Activated T-helper 1 cell treated with anti-CD3 and anti-CD28 coated beads, Interleukin-12 subunit alpha, Interleukin-12 subunit beta, Interleukin-2, Interleukin-4 antibody, amounts not matched to agents 30 ng/mL and 10 ng/mL and 1 ng/mL, durations not matched to agents 14 hours and 24 hours and 36 hours (primary cell): ENCODE measurements at regions not wholly inside any gene's neighbourhood (a gene's known extent, or its start where the extent isn't known, plus 50 kb on each side); places are given as distances from the start of the nearest gene placed in this dataset.

Experiments
- DNase-seq: peaks from one replicate; pipeline ENCODE4 v3.0.0; 2021; ENCODE audit warnings: low spot score
- H3K27ac Mint-ChIP-seq: one replicate; pipeline ENCODE4 v1.8.0; 2021; ENCODE audit warnings: mild to moderate bottlenecking, mixed read lengths
- H3K27me3 Mint-ChIP-seq: one replicate; pipeline ENCODE4 v1.8.0; 2022; ENCODE audit warnings: mild to moderate bottlenecking, moderate library complexity, mixed read lengths; ENCODE audit not compliant: insufficient read depth
- H3K36me3 Mint-ChIP-seq: one replicate; pipeline ENCODE4 v1.8.0; 2021; ENCODE audit warnings: low read depth, mixed read lengths
- H3K4me1 Mint-ChIP-seq: one replicate; pipeline ENCODE4 v1.8.0; 2021; ENCODE audit warnings: low read depth, mixed read lengths
- H3K4me3 Mint-ChIP-seq: one replicate; pipeline ENCODE4 v1.8.0; 2021; ENCODE audit warnings: mild to moderate bottlenecking, moderate library complexity, mixed read lengths
- H3K9me3 Mint-ChIP-seq: one replicate; pipeline ENCODE4 v1.8.0; 2021; ENCODE audit warnings: mixed read lengths
- intact Hi-C: fragments of 100-400 bp; cut with micrococcal nuclease; formaldehyde crosslinking; loops from one replicate; pipeline ENCODE4 v1.15.1; 2024

DNA sequence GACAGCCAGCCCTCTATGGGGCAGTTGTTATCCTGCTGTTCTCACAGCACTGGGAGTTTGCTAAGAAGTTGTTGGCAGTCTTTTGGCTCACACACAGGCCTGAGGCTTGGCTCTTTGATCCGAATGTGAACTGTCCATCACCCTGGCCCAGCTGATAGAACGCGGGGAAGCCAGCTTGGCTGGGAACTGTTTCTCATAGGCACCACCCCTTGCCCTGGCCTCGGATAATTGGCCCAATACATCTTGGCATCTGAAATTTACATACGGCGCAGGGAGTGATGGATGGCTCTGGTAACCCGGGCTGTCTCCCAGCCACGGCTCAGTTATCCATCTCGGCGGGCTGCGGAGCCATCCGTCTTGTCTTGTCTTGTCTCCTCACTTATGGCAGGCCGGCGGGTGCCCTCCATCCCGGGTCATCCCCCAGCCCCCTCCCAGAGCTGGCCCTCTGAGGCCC lies 164.1 kb downstream of the PHETA1 start:
- Mint-ChIP-seq H3K9me3 (no peaks in the 10 kb centered on the region), H3K36me3 (no peaks in the 10 kb centered on the region), H3K4me1 (no peaks in the 10 kb centered on the region), H3K27me3 (peaks cover 9% of the 10 kb centered on the region), H3K27ac (no peak overlapping the region), H3K4me3 (no peak overlapping the region)
- DNase-seq = no peak
- intact Hi-C loops = no loop called here

DNA sequence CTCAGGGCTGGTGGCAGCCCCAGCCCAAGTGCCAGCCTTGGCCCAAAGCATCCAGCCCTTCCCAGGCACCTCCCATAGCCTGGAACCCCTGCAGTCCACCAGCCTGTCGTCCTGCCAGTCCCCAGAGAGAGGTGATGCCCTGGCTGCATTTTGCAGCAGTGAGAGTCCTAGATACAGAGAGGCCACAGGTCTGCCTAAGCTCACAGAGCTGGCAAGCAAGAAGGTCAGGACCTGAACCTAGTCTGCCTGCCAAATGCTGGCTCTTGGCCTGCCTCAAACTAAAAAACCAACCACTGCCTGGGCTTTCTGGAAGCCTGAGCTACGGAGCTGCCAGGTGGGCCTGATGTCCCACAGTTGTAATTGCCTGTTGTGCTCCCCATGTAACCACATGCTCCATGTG lies 164.9 kb downstream of the PHETA1 start:
- no peak for DNase-seq
- H3K4me1 Mint-ChIP-seq = no peaks in the 10 kb centered on the region
- no peak overlapping the region for H3K4me3 Mint-ChIP-seq
- no peak overlapping the region for H3K27ac Mint-ChIP-seq
- H3K9me3 Mint-ChIP-seq = no peaks in the 10 kb centered on the region
- intact Hi-C loops = no loop called here
- no peaks in the 10 kb centered on the region for H3K36me3 Mint-ChIP-seq
- H3K27me3 Mint-ChIP-seq = peaks cover 9% of the 10 kb centered on the region

DNA sequence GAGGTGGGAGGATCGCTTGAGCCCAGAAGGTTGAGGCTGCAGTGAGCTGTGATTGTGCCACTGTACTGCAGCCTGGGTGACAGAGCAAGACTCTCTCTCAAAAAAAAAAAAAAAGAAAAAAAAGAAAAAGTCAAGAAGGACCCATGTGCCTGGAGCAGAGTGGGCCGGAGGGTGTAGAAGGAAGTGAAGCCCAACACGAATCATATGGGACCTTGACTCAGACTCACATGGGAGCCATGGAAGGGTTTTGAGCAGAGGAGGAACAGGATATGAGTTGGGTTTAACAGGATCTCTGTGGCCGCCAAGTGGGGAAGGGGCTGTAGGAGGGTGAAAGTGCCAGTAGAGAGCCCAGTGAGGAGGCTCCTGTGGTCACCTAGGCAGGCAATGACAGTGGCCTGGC lies 165.4 kb downstream of the PHETA1 start:
- no peaks in the 10 kb centered on the region for H3K4me1 Mint-ChIP-seq

DNA sequence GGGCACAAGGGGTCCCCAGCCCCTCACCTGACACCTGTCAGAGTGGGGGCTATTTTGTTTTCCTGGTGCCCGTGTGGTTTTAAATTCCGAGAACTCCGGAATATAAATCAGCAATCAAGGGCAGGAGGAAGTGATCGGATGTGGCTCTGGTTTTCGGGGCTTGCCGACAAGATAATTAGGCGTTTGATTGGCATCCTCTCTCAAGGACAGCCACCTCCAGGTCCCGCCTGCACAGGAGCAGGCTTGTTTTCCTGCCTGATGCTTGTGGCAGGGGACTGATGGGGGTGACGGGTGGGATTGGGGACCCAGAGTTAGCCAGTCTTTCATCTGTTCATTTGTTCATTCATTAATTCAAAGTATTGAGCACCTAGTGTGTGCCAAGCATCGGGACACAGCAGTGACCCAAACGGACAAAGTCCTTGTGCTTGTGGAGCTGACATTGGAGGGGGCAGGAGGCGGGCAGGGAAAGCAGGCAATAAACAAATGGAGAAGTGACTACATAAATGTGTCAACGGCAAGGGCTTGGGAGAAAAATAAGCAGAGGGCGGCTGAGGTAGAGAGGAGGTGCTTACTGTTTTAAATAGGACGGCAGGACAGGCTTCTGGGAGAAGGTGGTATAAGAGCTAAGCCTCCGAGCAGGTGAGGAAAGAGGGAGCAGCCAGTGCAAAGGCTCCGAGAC lies 166.5 kb downstream of the PHETA1 start:
- H3K9me3 Mint-ChIP-seq = no peaks in the 10 kb centered on the region
- H3K4me3 Mint-ChIP-seq = no peak overlapping the region
- H3K27me3 Mint-ChIP-seq = peaks cover 9% of the 10 kb centered on the region
- no peaks in the 10 kb centered on the region for H3K36me3 Mint-ChIP-seq
- H3K27ac Mint-ChIP-seq = no peak overlapping the region
- no peak for DNase-seq
- H3K4me1 Mint-ChIP-seq = no peaks in the 10 kb centered on the region
- intact Hi-C loops = no loop called here

More for the DNA sequence above, 165.4 kb downstream of the PHETA1 start:
- Mint-ChIP-seq H3K4me3 (no peak overlapping the region), H3K27ac (no peak overlapping the region), H3K27me3 (peaks cover 9% of the 10 kb centered on the region), H3K36me3 (no peaks in the 10 kb centered on the region), H3K9me3 (no peaks in the 10 kb centered on the region)
- no peak for DNase-seq
- intact Hi-C loops = no loop called here

DNA sequence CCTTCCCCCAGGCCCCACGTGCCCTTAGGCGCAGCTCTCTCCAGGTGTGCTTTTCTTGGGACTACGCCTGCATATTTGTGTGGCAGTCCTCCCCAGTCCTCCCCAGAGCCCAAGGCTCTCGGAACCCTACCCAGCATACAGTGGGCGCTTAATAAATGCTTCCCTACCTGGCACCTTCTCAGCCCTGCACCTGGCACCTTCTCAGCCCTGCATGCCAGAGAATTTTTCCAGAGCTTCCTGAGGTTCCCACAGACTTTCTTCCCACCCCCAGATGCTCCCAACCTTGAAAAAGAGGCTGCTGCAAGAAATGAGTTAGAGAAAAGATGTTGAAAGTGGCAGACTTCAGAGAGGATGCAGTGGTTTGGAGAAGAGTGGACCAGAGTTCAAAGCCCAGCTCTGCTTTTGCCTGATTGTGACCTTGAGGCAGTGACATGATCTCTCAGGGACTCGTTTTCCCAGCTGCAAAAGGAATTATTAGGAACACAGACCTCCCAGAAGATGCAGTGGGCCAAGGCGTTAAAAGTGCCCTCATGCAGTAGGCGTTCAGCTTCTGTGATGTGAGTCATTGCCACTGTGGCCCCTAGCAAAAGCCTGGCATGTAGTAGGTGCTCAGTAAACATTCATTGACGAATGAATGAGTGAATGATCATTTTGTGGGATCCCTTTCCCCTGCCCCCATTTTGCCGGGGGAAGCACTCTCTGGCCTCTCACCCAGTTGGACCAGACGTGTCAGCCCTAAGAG lies 167.2 kb downstream of the PHETA1 start:
- DNase-seq = no peak
- no peaks in the 10 kb centered on the region for H3K36me3 Mint-ChIP-seq

DNA sequence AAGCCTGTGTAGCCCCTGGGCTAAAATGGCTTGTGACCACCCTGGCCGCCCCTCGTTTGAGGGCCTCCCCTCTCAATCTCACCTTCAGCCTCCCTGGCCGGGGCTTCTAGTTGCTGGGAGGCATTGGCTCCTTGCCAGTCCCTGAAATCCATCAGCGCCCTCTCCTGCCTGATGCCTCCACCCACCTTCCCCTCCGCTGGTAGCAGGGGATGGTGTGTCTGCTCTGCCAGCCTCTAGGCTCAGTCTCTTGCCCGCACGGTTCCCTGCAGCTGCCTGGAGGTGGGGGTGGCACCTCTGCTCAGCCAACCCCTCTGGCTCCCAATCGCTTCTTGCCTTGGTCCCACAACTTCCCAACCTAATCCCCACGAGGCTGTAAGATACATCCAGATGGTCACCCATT lies 167.9 kb downstream of the PHETA1 start:
- Mint-ChIP-seq H3K27ac (no peak overlapping the region), H3K4me1 (no peaks in the 10 kb centered on the region), H3K36me3 (no peaks in the 10 kb centered on the region), H3K4me3 (no peak overlapping the region), H3K27me3 (peaks cover 9% of the 10 kb centered on the region), H3K9me3 (no peaks in the 10 kb centered on the region)
- intact Hi-C loops = no loop called here
- no peak for DNase-seq

More for the DNA sequence above, 167.2 kb downstream of the PHETA1 start:
- intact Hi-C loops = no loop called here
- H3K4me3 Mint-ChIP-seq = no peak overlapping the region
- no peaks in the 10 kb centered on the region for H3K9me3 Mint-ChIP-seq
- H3K27ac Mint-ChIP-seq = no peak overlapping the region
- no peaks in the 10 kb centered on the region for H3K4me1 Mint-ChIP-seq
- H3K27me3 Mint-ChIP-seq = peaks cover 9% of the 10 kb centered on the region

DNA sequence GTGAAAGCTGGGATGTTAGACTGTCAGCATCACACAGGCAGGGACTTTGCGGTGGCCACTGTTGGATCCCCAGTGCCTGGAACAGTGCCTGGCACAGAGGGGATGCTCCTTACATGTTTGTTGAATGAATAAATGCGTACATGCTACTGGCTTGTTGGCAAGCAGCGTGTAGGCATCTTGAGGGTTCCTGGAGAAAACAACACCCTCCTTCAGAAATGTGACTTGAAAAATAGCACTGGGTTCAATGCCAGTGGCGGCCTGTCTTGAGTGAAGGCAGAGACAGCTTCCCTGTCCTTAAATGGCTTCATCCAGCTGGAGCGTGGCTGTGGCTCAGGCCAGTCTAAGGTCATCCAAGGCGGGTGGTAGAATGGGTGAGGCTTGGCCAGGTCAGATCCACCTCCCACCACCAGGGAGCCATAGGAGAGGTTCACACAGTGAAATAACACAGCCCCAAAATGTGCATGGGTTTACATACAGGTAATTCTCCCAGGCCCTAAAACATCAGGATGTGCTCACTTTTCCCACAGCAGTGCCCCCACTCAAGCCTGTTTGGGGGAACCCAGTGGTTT lies 171.4 kb downstream of the PHETA1 start:
- Mint-ChIP-seq H3K27ac (no peak overlapping the region), H3K27me3 (peaks cover 7% of the 10 kb centered on the region), H3K9me3 (no peaks in the 10 kb centered on the region), H3K4me3 (no peak overlapping the region), H3K36me3 (no peaks in the 10 kb centered on the region), H3K4me1 (no peaks in the 10 kb centered on the region)
- DNase-seq = no peak
- intact Hi-C loops = no loop called here

DNA sequence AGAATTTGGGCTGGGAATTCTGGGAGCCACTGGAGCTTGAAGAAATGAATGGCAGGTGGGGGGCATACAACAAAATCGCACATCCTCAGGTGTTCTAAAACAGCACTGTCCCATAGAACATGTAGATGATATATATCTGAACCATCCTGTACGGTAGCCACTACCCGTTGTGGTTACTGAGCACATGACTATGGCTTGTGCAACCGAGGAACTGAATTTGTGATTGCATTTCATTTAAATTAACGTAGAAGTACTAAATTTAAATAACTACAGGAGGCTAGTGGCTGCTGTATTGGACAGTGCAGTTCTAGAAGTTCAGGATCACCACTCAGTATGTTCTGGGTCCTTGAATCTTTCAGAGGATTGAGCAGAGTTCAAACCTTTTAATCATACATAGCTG lies 172.4 kb downstream of the PHETA1 start:
- no peaks in the 10 kb centered on the region for H3K36me3 Mint-ChIP-seq
- no peaks in the 10 kb centered on the region for H3K4me1 Mint-ChIP-seq
- no peak overlapping the region for H3K4me3 Mint-ChIP-seq
- intact Hi-C loops = no loop called here
- DNase-seq = no peak
- H3K27ac Mint-ChIP-seq = no peak overlapping the region
- no peaks in the 10 kb centered on the region for H3K9me3 Mint-ChIP-seq
- peaks cover 3% of the 10 kb centered on the region for H3K27me3 Mint-ChIP-seq

DNA sequence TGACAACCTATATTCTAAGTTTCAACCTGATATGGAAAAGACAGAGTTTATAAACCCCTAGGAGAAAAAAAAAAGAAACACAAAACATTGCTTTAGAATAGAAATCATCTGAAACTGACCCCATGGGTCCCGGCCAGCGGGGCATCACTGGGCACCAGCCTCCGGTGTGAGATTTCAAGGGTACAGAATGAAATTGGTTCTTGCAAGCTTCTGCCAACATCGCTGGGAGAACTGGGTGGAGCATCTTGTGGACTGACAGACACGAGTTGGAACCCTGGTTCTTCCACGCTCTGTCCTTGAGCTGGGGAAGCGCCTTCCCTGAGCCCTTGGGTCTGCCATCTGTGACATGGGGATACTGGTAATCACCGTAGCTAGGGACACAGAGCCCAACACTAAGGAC lies 173.6 kb downstream of the PHETA1 start:
- Mint-ChIP-seq H3K4me3 (no peak overlapping the region), H3K27ac (no peak overlapping the region), H3K9me3 (no peaks in the 10 kb centered on the region), H3K36me3 (no peaks in the 10 kb centered on the region), H3K4me1 (no peaks in the 10 kb centered on the region), H3K27me3 (peaks cover 2% of the 10 kb centered on the region)
- DNase-seq = no peak
- intact Hi-C loops = no loop called here

DNA sequence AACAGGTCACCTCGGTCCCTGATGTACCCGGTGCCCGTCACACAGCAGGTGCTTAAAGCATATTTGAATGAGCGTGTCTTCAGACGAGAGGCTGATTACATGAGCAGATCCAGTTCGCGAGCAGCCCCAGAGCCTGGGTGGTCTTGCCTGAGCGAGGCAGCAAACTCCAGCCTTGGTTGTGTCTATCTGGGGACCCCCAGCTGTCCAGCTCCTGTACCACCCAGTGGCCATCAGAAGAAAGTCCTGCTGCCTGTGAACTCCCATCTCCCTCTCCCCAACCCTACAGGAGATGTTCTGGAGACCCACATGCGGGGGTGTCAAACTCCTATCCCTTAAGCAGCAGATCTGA lies 174.2 kb downstream of the PHETA1 start:
- DNase-seq = no peak
- H3K36me3 Mint-ChIP-seq = no peaks in the 10 kb centered on the region
- no peaks in the 10 kb centered on the region for H3K9me3 Mint-ChIP-seq
- H3K27me3 Mint-ChIP-seq = peaks cover 2% of the 10 kb centered on the region
- no peak overlapping the region for H3K4me3 Mint-ChIP-seq
- no peaks in the 10 kb centered on the region for H3K4me1 Mint-ChIP-seq
- H3K27ac Mint-ChIP-seq = no peak overlapping the region
- intact Hi-C loops = no loop called here

DNA sequence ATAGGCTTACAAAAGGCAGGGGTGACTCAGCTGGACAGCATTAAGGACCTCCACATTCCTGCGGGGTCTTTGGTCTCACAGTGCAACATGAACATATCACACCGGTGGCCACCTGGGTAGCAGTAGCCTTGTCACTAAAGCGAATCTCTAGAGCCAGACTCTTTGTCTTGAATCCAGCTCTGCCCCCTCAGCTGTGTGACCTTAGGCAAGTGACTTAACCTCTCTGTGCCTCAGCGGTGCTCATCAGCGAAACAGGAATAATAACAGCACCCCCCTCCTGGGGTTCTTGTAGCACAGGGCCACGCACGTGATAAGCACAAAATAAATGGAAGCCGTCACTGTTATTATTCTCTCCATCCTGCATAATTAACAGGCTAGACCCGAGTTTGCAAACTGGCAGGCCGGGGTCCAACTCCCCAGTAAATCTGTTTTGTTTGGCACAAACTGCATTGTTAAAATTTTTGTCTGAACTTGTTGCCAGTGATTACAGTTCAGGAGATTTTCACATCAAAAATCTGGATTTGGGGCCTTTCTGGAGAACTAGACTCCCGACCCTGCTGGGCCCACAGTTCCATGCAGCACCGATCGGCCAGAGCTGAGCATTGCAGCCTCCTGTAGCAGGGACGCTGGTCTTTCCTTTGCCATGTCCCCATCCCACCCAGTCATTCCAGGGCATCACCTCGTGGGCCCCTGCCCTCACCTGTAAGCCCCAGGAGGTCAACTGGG lies 174.8 kb downstream of the PHETA1 start:
- Mint-ChIP-seq H3K27ac (no peak overlapping the region), H3K4me1 (no peaks in the 10 kb centered on the region), H3K9me3 (no peaks in the 10 kb centered on the region), H3K4me3 (no peak overlapping the region), H3K27me3 (peaks cover 2% of the 10 kb centered on the region), H3K36me3 (no peaks in the 10 kb centered on the region)
- intact Hi-C loops = no loop called here
- no peak for DNase-seq

DNA sequence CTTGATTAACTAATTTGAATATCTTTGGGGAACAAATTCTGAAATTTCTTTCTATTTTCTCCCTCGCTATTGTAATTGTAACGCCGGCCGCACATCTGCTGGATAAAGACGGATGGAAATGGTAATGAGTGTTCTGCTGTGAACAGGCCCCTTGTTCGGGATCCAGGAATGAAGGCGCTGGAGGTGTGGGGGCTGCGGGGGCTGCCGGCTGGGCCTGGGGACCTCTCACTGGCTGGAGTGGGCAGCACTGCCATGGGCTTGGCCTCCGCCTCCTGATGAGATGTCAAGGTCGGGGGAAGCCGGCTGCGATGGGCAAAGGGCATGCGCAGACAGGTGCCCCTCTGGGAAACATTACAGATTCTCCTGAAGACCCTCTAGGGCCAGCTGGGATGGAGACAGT lies 175.4 kb downstream of the PHETA1 start:
- Mint-ChIP-seq H3K27me3 (peaks cover 2% of the 10 kb centered on the region), H3K36me3 (no peaks in the 10 kb centered on the region), H3K4me3 (no peak overlapping the region), H3K27ac (no peak overlapping the region), H3K4me1 (no peaks in the 10 kb centered on the region), H3K9me3 (no peaks in the 10 kb centered on the region)
- DNase-seq = no peak
- intact Hi-C loops = no loop called here

DNA sequence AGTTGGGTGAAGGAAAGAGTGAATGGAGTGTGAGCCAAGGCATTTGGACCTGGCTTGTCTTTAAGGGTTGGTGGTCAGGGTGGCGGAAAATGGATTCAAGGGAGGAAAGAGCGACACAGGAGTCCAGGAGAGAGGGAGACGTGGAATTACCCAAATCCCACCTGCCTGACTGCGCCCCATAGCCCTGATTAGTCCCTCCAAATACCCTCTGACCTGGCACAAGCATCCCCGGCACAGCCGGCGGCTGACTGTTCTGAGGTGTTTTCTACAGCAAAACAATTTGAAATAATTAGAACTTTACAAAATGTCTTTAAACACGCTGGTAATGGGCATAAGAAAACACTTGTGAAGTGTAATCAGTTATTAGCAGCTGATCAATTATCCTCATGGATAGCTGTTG lies 175.8 kb downstream of the PHETA1 start:
- Mint-ChIP-seq H3K27ac (no peak overlapping the region), H3K9me3 (no peaks in the 10 kb centered on the region), H3K4me1 (no peaks in the 10 kb centered on the region), H3K4me3 (no peak overlapping the region), H3K27me3 (peaks cover 2% of the 10 kb centered on the region), H3K36me3 (no peaks in the 10 kb centered on the region)
- no peak for DNase-seq
- intact Hi-C loops = no loop called here
